Panc1 (cell line): ENCODE measurements at regions not wholly inside any gene's neighbourhood (a gene's known extent, or its start where the extent isn't known, plus 50 kb on each side); places are given as distances from the start of the nearest gene placed in this dataset.

ENCODE experiments used
- ATAC-seq: fragments of 200-7000 bp; cut with Tn5 transposase; 2 replicates; pipeline ENCODE4 v1.9.1; 2020; ENCODE audit warnings: mild to moderate bottlenecking, moderate library complexity
- BruUV-seq: library from RNA; stranded (reverse); fragments of 400-500 nt; replicated peaks from 2 replicates; lab custom pipeline; 2021; lab: Mats Ljungman, UMichigan
- CTCF ChIA-PET: fragments of 300-600 bp; sonication (Branson Sonifier 250); formaldehyde crosslinking; loops from one replicate; lab custom pipeline; 2022; ENCODE audit warnings: antibody characterized with exemption; lab: Charles Lee
- POLR2A ChIA-PET: fragments of 300-600 bp; sonication (Branson Sonifier 250); formaldehyde crosslinking; loops from one replicate; lab custom pipeline; 2022; ENCODE audit warnings: antibody characterized with exemption; lab: Charles Lee
- DNase-seq: peaks from one replicate; pipeline ENCODE4 v3.0.0-alpha.2; 2010; ENCODE audit warnings: low read depth, low spot score
- H3K27ac ChIP-seq: 2 replicates; pipeline ENCODE4 v1.5.1; 2011; ENCODE audit warnings: mild to moderate bottlenecking, low read length, inconsistent platforms
- H3K27me3 ChIP-seq: fragments of 200-500 bp; sonication (Bioruptor generic); 2 replicates; pipeline ENCODE4 v1.6.0; 2014; ENCODE audit warnings: low read length, inconsistent platforms; ENCODE audit not compliant: control insufficient read depth, insufficient read depth
- H3K36me3 ChIP-seq: fragments of 200-500 bp; sonication (Bioruptor generic); 2 replicates; pipeline ENCODE4 v1.5.1; 2014; ENCODE audit warnings: inconsistent platforms, mild to moderate bottlenecking, low read length, moderate library complexity; ENCODE audit not compliant: control insufficient read depth, insufficient read depth
- H3K4me1 ChIP-seq: 2 replicates; pipeline ENCODE4 v1.5.1; 2011; ENCODE audit warnings: inconsistent platforms, mild to moderate bottlenecking, low read length, moderate library complexity; ENCODE audit not compliant: control insufficient read depth, insufficient read depth
- H3K4me3 ChIP-seq, 2 experiments: 2 replicates each; pipeline ENCODE4 v1.5.1; 2011 to 2012; ENCODE audit warnings: low read depth in 2 of 2, low read length in 2 of 2, mild to moderate bottlenecking in 2 of 2, inconsistent platforms in 1 of 2, moderate library complexity in 1 of 2
- H3K9me3 ChIP-seq: fragments of 200-500 bp; sonication (Bioruptor generic); 2 replicates; pipeline ENCODE4 v1.5.1; 2014; ENCODE audit warnings: low read depth, mild to moderate bottlenecking, inconsistent platforms, low read length, moderate library complexity; ENCODE audit not compliant: control insufficient read depth, insufficient read depth
- CTCF ChIP-seq: fragments of 450-650 bp; IDR thresholded peaks from 2 replicates; pipeline ENCODE4 v1.5.1; 2017; ENCODE audit warnings: mild to moderate bottlenecking
- POLR2AphosphoS5 ChIP-seq: IDR thresholded peaks from 2 replicates; pipeline ENCODE4 v1.6.1; 2012; ENCODE audit warnings: mild to moderate bottlenecking, low read depth, low read length, moderate library complexity
- REST ChIP-seq, 2 experiments: IDR thresholded peaks; 2 replicates each; pipeline ENCODE4 v1.6.1; 2011 to 2012; ENCODE audit warnings: low read depth in 2 of 2, control low read depth in 1 of 2, low read length in 1 of 2, mild to moderate bottlenecking in 1 of 2, moderate library complexity in 1 of 2; ENCODE audit not compliant: insufficient read depth in 1 of 2
- SIN3A ChIP-seq: IDR thresholded peaks from 2 replicates; pipeline ENCODE4 v1.6.1; 2012; ENCODE audit warnings: low read depth, mild to moderate bottlenecking, low read length, moderate library complexity, borderline replicate concordance; ENCODE audit not compliant: insufficient read depth
- TCF7L2 ChIP-seq: IDR thresholded peaks from 2 replicates; pipeline ENCODE4 v1.6.1; 2011; ENCODE audit warnings: mild to moderate bottlenecking, low read depth, low read length, inconsistent platforms
- in situ Hi-C: cut with HindIII; loops from 2 replicates; pipeline ENCODE4 v1.10.0; 2016; ENCODE audit warnings: low sequenced_read_pairs, low pct_unique_long_range_greater_than_20kb
- intact Hi-C: fragments of 100-400 bp; cut with micrococcal nuclease; formaldehyde crosslinking; loops from one replicate; pipeline ENCODE4 v1.10.0; 2022; ENCODE audit not compliant: unreplicated experiment

- Histone ChIP-seq H3K9me3 (no peaks in the 10 kb centered on the region), H3K36me3 (no peaks in the 10 kb centered on the region), H3K4me1 (no peaks in the 10 kb centered on the region), H3K27ac (no peak overlapping the region), H3K27me3 (no peaks in the 10 kb centered on the region), H3K4me3 (no peak overlapping the region)
- intact Hi-C loops, result loop anchor here (10.0 kb wide), 1 partner anchor 252 kb away; the partner anchor contains the start of gene ENC1
- TF ChIP-seq TCF7L2, result no peak
- no peak for TF ChIP-seq SIN3A
- no peak for TF ChIP-seq CTCF
- no peak for TF ChIP-seq POLR2AphosphoS5
- no peak for TF ChIP-seq REST (IDR thresholded peaks at IDR 0.05; ENCODE audit: insufficient read depth in 1 of 2, low read depth in 2 of 2, low read length in 1 of 2)
- ATAC-seq, result no peak
- ChIA-PET POLR2A (no interaction called here), CTCF (no interaction called here)
- no peak for DNase-seq
- no TSS peak for BruUV-seq
- in situ Hi-C loops, result no loop called here
These were observed 247.7 kb downstream of the ENC1 start for GRCh38 chr5:74392711-74393351.

- in situ Hi-C loops, result no loop called here
- H3K4me1 ChIP-seq, result peaks cover 2% of the 10 kb centered on the region; the same call in 1 of the 2 replicates
- BruUV-seq, result no TSS peak
- POLR2A ChIA-PET, result interaction anchor here (0.6 kb wide), 1 partner anchor 432 kb away, joined by 12 read pairs; no protein-coding TSS in a partner anchor
- H3K4me3 ChIP-seq, result no peak overlapping the region
- intact Hi-C loops, result loop anchor here (10.0 kb wide), 1 partner anchor 253 kb away; the partner anchor contains the start of gene ENC1
- DNase-seq (no peak), ATAC-seq (no peak)
- H3K9me3 ChIP-seq, result no peaks in the 10 kb centered on the region
- no peak overlapping the region for H3K27ac ChIP-seq
- CTCF ChIA-PET, result no interaction called here
- H3K36me3 ChIP-seq, result no peaks in the 10 kb centered on the region
- TF ChIP-seq SIN3A (no peak), REST (IDR thresholded peaks at IDR 0.05; ENCODE audit: insufficient read depth in 1 of 2, low read depth in 2 of 2, low read length in 1 of 2) (no peak), TCF7L2 (no peak), CTCF (no peak), POLR2AphosphoS5 (no peak)
- H3K27me3 ChIP-seq, result no peaks in the 10 kb centered on the region
These were observed 249.1 kb downstream of the ENC1 start for GRCh38 chr5:74391410-74391809.
